B cell (primary cell): ENCODE measurements at regions not wholly inside any gene's neighbourhood (a gene's known extent, or its start where the extent isn't known, plus 50 kb on each side); places are given as distances from the start of the nearest gene placed in this dataset.

ENCODE experiments used
- ATAC-seq: fragments of 200-7000 bp; cut with Tn5 transposase; one replicate; pipeline ENCODE4 v1.10.0; 2021; ENCODE audit warnings: low read depth, mild to moderate bottlenecking, moderate number of reproducible peaks, moderate library complexity
- CTCF ChIA-PET: fragments of 350-600 bp; sonication (Branson Sonifier 250); formaldehyde crosslinking; loops from one replicate; lab custom pipeline; 2021; ENCODE audit warnings: antibody characterized with exemption, inconsistent platforms; lab: Charles Lee
- POLR2A ChIA-PET: fragments of 350-600 bp; sonication (Branson Sonifier 250); formaldehyde crosslinking; loops from one replicate; lab custom pipeline; 2021; ENCODE audit warnings: antibody characterized with exemption; lab: Charles Lee
- DNase-seq: peaks from one replicate; pipeline ENCODE4 v3.0.0; 2013
- H2AFZ ChIP-seq: 2 replicates; pipeline ENCODE4 v1.6.1; 2012; ENCODE audit warnings: mild to moderate bottlenecking, low read depth, low read length; ENCODE audit not compliant: insufficient read depth, poor library complexity, severe bottlenecking
- H3K27ac ChIP-seq, 2 donors: 1 replicate in 1 of 2; 2 replicates in 1 of 2; pipeline ENCODE4 v1.5.1; 2012 to 2013; ENCODE audit warnings: low read length in 2 of 2, mild to moderate bottlenecking in 2 of 2, moderate library complexity in 1 of 2
- H3K27me3 ChIP-seq, 4 experiments: fragments of 200-600 bp in 1 of 4; sonication (generic) in 1 of 4; replicated peaks in 1 of 4; 1 replicate in 2 of 4; 2 replicates in 2 of 4; pipeline versions ENCODE4 v1.6.1 to v1.7.0; 2013 to 2016; ENCODE audit warnings: low read length in 3 of 4, mild to moderate bottlenecking in 2 of 4, mixed read lengths in 1 of 4, moderate library complexity in 1 of 4; ENCODE audit not compliant: insufficient read depth in 4 of 4, control insufficient read depth in 3 of 4; ENCODE audit errors: control extremely low read depth in 1 of 4
- H3K36me3 ChIP-seq, 2 experiments: replicated peaks in 1 of 2; 1 replicate in 1 of 2; 2 replicates in 1 of 2; pipeline versions ENCODE4 v1.6.1 to v1.7.1; 2013; ENCODE audit warnings: low read length in 1 of 2; ENCODE audit not compliant: insufficient read depth in 2 of 2, control insufficient read depth in 1 of 2; ENCODE audit errors: control extremely low read depth in 1 of 2, extremely low read depth in 1 of 2
- H3K4me1 ChIP-seq, 2 donors: fragments of 200-600 bp in 1 of 2; sonication (generic) in 1 of 2; 1 replicate in 1 of 2; 2 replicates in 1 of 2; pipeline versions ENCODE4 v1.5.1 to v1.6.1; 2013 to 2017; ENCODE audit warnings: low read length in 2 of 2; ENCODE audit not compliant: control insufficient read depth in 2 of 2, insufficient read depth in 2 of 2
- H3K4me2 ChIP-seq: replicated peaks from 2 replicates; pipeline ENCODE3; 2012; ENCODE audit warnings: mild to moderate bottlenecking, low read depth, low read length; ENCODE audit not compliant: poor library complexity, severe bottlenecking
- H3K4me3 ChIP-seq, 5 experiments: fragments of 200-600 bp in 1 of 5; sonication (generic) in 1 of 5; 1 replicate in 3 of 5; 2 replicates in 2 of 5; pipeline versions ENCODE4 v1.5.1 to v1.7.0; 2011 to 2016; ENCODE audit warnings: low read length in 4 of 5, mild to moderate bottlenecking in 4 of 5, low read depth in 2 of 5, control low read depth in 1 of 5, moderate library complexity in 1 of 5; ENCODE audit not compliant: insufficient read depth in 1 of 5; ENCODE audit errors: control extremely low read depth in 1 of 5, extremely low read depth in 1 of 5
- H3K79me2 ChIP-seq: fragments of 200-600 bp; sonication (generic); one replicate; pipeline ENCODE4 v1.6.0; 2016; ENCODE audit warnings: low read length; ENCODE audit not compliant: control insufficient read depth, insufficient read depth
- H3K9ac ChIP-seq: fragments of 200-600 bp; sonication (generic); 2 replicates; pipeline ENCODE4 v1.6.1; 2017; ENCODE audit warnings: mild to moderate bottlenecking, low read length, moderate library complexity
- H3K9me3 ChIP-seq, 3 donors: one replicate each; pipeline versions ENCODE4 v1.6.1 to v1.7.1; 2013; ENCODE audit warnings: low read length in 2 of 3; ENCODE audit not compliant: control insufficient read depth in 2 of 3, insufficient read depth in 1 of 3; ENCODE audit errors: control extremely low read depth in 1 of 3
- H4K20me1 ChIP-seq: 2 replicates; pipeline ENCODE4 v1.6.0; 2012; ENCODE audit warnings: mild to moderate bottlenecking, low read length; ENCODE audit not compliant: insufficient read depth, control insufficient read depth, poor library complexity, severe bottlenecking
- H3K27ac Mint-ChIP-seq: one replicate; pipeline ENCODE4 v1.8.0; 2021; ENCODE audit warnings: mixed read lengths
- H3K27me3 Mint-ChIP-seq: one replicate; pipeline ENCODE4 v1.8.0; 2021; ENCODE audit warnings: mixed read lengths
- H3K4me1 Mint-ChIP-seq: one replicate; pipeline ENCODE4 v1.8.0; 2021; ENCODE audit warnings: mixed read lengths
- H3K4me3 Mint-ChIP-seq: one replicate; pipeline ENCODE4 v1.8.0; 2021; ENCODE audit warnings: mixed read lengths
- H3K9me3 Mint-ChIP-seq: one replicate; pipeline ENCODE4 v1.8.0; 2022; ENCODE audit warnings: mixed read lengths; ENCODE audit not compliant: insufficient read depth
- EZH2 ChIP-seq: IDR thresholded peaks from 2 replicates; pipeline ENCODE4 v1.6.1; 2012; ENCODE audit warnings: borderline replicate concordance, low read depth, mild to moderate bottlenecking, moderate library complexity, low read length; ENCODE audit not compliant: insufficient read depth, poor library complexity, severe bottlenecking
- WGBS: methylation state at CpG from one replicate; pipeline ENCODE4 v1.1.5; 2013; ENCODE audit warnings: missing lambda C conversion rate; ENCODE audit not compliant: insufficient coverage; 5-methylcytosine and 5-hydroxymethylcytosine counted together
- intact Hi-C: fragments of 100-400 bp; cut with micrococcal nuclease; formaldehyde crosslinking; loops from one replicate; pipeline ENCODE4 v1.10.0; 2022
- TF ChIP-seq, protein P1 (sequence below): fragments of 200-600 bp; IDR thresholded peaks from one replicate; pipeline ENCODE4 v1.8.0; 2022; ENCODE audit warnings: antibody characterized with exemption, mild to moderate bottlenecking

DNA sequence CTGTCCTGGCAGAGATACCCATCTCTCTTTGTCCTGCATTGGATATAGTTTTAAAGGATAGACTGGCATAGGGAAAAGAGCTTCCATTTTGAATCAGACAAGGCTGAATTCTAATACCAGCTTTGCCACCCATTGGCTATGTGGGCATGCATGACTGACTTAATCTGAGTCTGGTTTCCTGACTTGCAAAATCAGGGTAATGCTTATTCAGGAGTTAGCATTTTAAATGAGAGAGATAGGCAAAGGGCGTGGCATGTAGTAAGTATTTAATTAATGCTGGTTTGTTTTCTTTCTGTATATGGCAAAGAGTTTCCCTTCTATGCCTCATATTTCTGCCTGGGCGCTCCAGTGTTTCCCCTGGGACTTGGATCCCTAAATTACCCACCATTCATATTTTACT, 492.9 kb downstream of the IGSF11 start:
- ChIA-PET CTCF (no interaction called here), POLR2A (no interaction called here)
- no peaks in the 10 kb centered on the region for H3K79me2 ChIP-seq
- Mint-ChIP-seq H3K4me1 (no peaks in the 10 kb centered on the region), H3K27me3 (no peaks in the 10 kb centered on the region), H3K9me3 (peaks cover 3% of the 10 kb centered on the region), H3K27ac (no peak overlapping the region), H3K4me3 (no peak overlapping the region)
- no peak for TF ChIP-seq EZH2
- TF ChIP-seq, protein P1, sequence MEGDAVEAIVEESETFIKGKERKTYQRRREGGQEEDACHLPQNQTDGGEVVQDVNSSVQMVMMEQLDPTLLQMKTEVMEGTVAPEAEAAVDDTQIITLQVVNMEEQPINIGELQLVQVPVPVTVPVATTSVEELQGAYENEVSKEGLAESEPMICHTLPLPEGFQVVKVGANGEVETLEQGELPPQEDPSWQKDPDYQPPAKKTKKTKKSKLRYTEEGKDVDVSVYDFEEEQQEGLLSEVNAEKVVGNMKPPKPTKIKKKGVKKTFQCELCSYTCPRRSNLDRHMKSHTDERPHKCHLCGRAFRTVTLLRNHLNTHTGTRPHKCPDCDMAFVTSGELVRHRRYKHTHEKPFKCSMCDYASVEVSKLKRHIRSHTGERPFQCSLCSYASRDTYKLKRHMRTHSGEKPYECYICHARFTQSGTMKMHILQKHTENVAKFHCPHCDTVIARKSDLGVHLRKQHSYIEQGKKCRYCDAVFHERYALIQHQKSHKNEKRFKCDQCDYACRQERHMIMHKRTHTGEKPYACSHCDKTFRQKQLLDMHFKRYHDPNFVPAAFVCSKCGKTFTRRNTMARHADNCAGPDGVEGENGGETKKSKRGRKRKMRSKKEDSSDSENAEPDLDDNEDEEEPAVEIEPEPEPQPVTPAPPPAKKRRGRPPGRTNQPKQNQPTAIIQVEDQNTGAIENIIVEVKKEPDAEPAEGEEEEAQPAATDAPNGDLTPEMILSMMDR, result no peak
- H3K4me3 ChIP-seq, result no peak overlapping the region
- H3K27me3 ChIP-seq, result no peaks in the 10 kb centered on the region
- H3K4me1 ChIP-seq, result no peaks in the 10 kb centered on the region
- no peak overlapping the region for H3K9ac ChIP-seq
- ATAC-seq (no peak), DNase-seq (no peak)
- intact Hi-C loops, result no loop called here
- no peak overlapping the region for H3K4me2 ChIP-seq
- 83% methylated on average over 1 of the region's 2 CpGs for WGBS
- H4K20me1 ChIP-seq, result no peaks in the 10 kb centered on the region
- H3K9me3 ChIP-seq, result no peaks in the 10 kb centered on the region
- H2AFZ ChIP-seq, result no peak overlapping the region
- no peaks in the 10 kb centered on the region for H3K36me3 ChIP-seq
- no peak overlapping the region for H3K27ac ChIP-seq

DNA sequence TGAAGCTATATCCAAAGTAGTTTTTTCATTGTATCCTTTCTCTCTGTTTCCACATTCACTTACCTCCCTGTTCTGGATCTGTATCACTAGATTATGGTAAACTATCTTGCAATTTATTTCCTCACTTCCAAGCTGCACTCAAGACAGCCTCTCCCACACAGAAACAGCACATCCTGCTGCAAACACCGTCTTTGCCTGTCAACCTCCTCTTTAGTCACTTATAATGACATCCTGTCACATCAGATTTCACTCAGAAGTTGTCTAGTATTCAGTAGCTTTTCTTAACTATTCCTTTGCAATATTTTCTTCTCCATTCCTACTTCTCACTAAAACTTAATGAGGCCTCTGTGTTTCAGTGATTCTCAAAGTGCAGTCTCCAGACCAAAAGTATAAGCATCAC, 490.8 kb downstream of the IGSF11 start:
- Histone ChIP-seq H3K27ac (no peak overlapping the region), H3K79me2 (no peaks in the 10 kb centered on the region), H4K20me1 (no peaks in the 10 kb centered on the region), H3K4me2 (no peak overlapping the region), H3K27me3 (no peaks in the 10 kb centered on the region), H3K4me3 (no peak overlapping the region), H3K9ac (no peak overlapping the region), H3K9me3 (no peaks in the 10 kb centered on the region), H3K4me1 (no peaks in the 10 kb centered on the region), H3K36me3 (no peaks in the 10 kb centered on the region), H2AFZ (no peak overlapping the region)
- Mint-ChIP-seq H3K27me3 (no peaks in the 10 kb centered on the region), H3K9me3 (no peaks in the 10 kb centered on the region), H3K4me3 (no peak overlapping the region), H3K27ac (no peak overlapping the region), H3K4me1 (no peaks in the 10 kb centered on the region)
- 56% methylated on average over 1 of the region's 1 CpG for WGBS
- ATAC-seq (no peak), DNase-seq (no peak)
- ChIA-PET CTCF (no interaction called here), POLR2A (no interaction called here)
- intact Hi-C loops, result no loop called here
- TF ChIP-seq, protein P1, result no peak
- no peak for TF ChIP-seq EZH2
